Colonic mucosa (tissue), 4 donors: ENCODE measurements at regions not wholly inside any gene's neighbourhood (a gene's known extent, or its start where the extent isn't known, plus 50 kb on each side); places are given as distances from the start of the nearest gene placed in this dataset.

Source experiments
- DNase-seq: peaks from one replicate; pipeline ENCODE4 v3.0.0-alpha.2; 2020
- H3K27ac ChIP-seq: fragments of 200-600 bp; one replicate; pipeline ENCODE4 v1.8.0; 2021
- H3K27me3 ChIP-seq: fragments of 200-600 bp; one replicate; pipeline ENCODE4 v1.8.0; 2021
- H3K36me3 ChIP-seq: fragments of 200-600 bp; one replicate; pipeline ENCODE4 v1.8.0; 2021
- H3K4me1 ChIP-seq: fragments of 200-600 bp; one replicate; pipeline ENCODE4 v1.8.0; 2021; ENCODE audit warnings: mild to moderate bottlenecking
- H3K4me3 ChIP-seq: fragments of 200-600 bp; one replicate; pipeline ENCODE4 v1.8.0; 2021
- H3K9ac ChIP-seq, 2 donors: one replicate each; pipeline ENCODE4 v1.7.0; 2013; ENCODE audit warnings: control low read depth in 2 of 2, low read depth in 2 of 2, low read length in 2 of 2
- H3K9me3 ChIP-seq: fragments of 200-600 bp; one replicate; pipeline ENCODE4 v1.8.0; 2021
- intact Hi-C: fragments of 100-400 bp; cut with DNase I; formaldehyde crosslinking; loops from one replicate; pipeline ENCODE4 v1.14.1; 2022
- TF ChIP-seq, protein P1 (sequence below): fragments of 200-600 bp; IDR thresholded peaks from one replicate; pipeline ENCODE4 v1.8.0; 2022; ENCODE audit warnings: antibody characterized with exemption, mild to moderate bottlenecking
- donor health status: healthy.
- donor health status: DM: no; HTN: no; CAD: no.
- donor health status: DM: no; HTN: no; CAD: no.

DNA sequence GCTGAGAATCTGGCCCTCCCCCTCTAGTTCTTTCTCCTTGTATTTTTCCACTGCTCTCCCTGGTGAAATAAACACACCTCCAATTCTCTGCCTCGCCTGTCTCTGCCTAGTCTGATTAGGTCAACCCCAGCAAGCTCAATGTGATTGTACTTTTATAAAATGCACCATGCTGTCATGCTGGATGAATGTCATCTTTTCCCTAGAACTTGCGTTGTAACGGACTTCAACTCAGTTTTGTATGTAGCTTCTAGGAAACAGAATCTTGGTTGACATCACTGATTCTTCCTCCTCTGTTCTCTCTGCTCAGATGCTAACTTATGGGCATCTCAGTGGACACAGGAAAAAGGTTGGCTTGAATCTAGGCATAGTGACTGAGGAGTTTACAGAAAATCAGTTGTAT, 261.9 kb upstream of the ISX start:
- no peak overlapping the region for H3K4me3 ChIP-seq
- no peak overlapping the region for H3K27ac ChIP-seq
- no peak for DNase-seq
- H3K4me1 ChIP-seq, result no peaks in the 10 kb centered on the region
- H3K27me3 ChIP-seq, result no peaks in the 10 kb centered on the region
- H3K9ac ChIP-seq, result no peak overlapping the region
- H3K36me3 ChIP-seq, result no peaks in the 10 kb centered on the region
- intact Hi-C loops, result no loop called here
- no peaks in the 10 kb centered on the region for H3K9me3 ChIP-seq
- TF ChIP-seq, protein P1, sequence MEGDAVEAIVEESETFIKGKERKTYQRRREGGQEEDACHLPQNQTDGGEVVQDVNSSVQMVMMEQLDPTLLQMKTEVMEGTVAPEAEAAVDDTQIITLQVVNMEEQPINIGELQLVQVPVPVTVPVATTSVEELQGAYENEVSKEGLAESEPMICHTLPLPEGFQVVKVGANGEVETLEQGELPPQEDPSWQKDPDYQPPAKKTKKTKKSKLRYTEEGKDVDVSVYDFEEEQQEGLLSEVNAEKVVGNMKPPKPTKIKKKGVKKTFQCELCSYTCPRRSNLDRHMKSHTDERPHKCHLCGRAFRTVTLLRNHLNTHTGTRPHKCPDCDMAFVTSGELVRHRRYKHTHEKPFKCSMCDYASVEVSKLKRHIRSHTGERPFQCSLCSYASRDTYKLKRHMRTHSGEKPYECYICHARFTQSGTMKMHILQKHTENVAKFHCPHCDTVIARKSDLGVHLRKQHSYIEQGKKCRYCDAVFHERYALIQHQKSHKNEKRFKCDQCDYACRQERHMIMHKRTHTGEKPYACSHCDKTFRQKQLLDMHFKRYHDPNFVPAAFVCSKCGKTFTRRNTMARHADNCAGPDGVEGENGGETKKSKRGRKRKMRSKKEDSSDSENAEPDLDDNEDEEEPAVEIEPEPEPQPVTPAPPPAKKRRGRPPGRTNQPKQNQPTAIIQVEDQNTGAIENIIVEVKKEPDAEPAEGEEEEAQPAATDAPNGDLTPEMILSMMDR, result no peak

DNA sequence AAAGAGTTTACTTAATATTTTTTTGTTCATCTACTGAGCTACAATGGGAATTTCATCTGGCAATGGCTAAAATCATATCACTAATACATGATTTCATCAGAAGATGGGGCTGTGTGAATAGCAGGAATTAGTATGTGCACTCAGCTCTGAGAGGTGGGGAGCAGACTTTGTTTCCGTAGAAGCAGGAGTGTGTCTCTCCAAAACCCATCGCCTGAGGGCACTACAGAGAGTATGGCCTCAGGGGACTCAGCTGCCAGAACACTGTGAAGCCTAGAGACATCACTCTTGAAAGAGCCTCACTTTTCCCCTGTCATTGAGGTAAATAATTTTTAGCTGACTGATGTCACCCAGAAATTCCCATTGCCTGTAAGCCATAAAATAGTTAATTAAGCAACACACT, 261.4 kb upstream of the ISX start:
- intact Hi-C loops, result no loop called here
- Histone ChIP-seq H3K27me3 (no peaks in the 10 kb centered on the region), H3K36me3 (no peaks in the 10 kb centered on the region), H3K9me3 (no peaks in the 10 kb centered on the region), H3K9ac (no peak overlapping the region), H3K27ac (no peak overlapping the region), H3K4me1 (no peaks in the 10 kb centered on the region), H3K4me3 (no peak overlapping the region)
- no peak for DNase-seq
- TF ChIP-seq, protein P1, result no peak

DNA sequence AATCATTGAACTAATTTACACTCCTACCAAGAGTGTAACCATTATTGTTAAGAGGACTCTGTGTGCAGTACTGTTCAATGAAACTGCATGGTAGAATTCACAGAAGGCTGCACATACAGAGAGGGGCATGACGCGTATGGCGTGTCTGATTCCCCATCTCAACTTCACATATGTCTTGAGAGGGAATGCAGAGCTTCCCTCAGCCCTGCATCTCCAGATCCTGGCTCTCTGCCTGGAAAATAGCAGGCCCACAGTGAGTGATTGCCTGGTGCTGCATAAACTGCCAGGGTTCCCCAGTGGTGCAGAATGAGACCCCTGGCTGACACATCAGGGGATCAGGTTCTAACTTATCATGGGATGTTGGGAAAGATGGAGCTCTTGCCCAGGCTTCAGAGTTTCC, 260.2 kb upstream of the ISX start:
- intact Hi-C loops, result no loop called here
- H3K36me3 ChIP-seq, result no peaks in the 10 kb centered on the region
- H3K9ac ChIP-seq, result no peak overlapping the region
- H3K9me3 ChIP-seq, result no peaks in the 10 kb centered on the region
- no peak for DNase-seq
- H3K27ac ChIP-seq, result no peak overlapping the region
- no peak overlapping the region for H3K4me3 ChIP-seq
- H3K27me3 ChIP-seq, result no peaks in the 10 kb centered on the region
- H3K4me1 ChIP-seq, result no peaks in the 10 kb centered on the region
- TF ChIP-seq, protein P1, result no peak

DNA sequence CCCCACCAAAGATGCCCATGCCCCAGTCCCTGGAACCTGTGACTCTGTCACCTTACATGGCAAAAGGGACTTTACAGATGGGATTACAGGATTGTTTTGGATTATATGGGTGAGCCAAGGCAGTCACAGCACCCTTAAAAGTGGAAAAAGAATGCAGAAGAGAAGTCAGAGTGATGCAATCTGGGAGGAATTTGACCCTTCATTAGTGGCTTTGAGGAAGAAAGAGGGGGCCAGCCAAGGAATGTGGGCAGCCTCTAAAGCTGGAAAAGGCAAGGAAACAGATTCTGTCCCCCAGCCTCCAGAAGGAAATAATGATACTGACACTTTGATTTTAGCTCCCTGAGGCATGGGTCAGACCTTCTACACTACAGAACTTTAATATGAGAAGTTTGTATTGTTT, 257.3 kb upstream of the ISX start:
- no peaks in the 10 kb centered on the region for H3K27me3 ChIP-seq
- H3K4me3 ChIP-seq, result no peak overlapping the region
- no peaks in the 10 kb centered on the region for H3K4me1 ChIP-seq
- intact Hi-C loops, result no loop called here
- H3K9ac ChIP-seq, result no peak overlapping the region
- TF ChIP-seq, protein P1, result no peak
- no peak overlapping the region for H3K27ac ChIP-seq
- no peaks in the 10 kb centered on the region for H3K36me3 ChIP-seq
- no peak for DNase-seq
- H3K9me3 ChIP-seq, result no peaks in the 10 kb centered on the region

DNA sequence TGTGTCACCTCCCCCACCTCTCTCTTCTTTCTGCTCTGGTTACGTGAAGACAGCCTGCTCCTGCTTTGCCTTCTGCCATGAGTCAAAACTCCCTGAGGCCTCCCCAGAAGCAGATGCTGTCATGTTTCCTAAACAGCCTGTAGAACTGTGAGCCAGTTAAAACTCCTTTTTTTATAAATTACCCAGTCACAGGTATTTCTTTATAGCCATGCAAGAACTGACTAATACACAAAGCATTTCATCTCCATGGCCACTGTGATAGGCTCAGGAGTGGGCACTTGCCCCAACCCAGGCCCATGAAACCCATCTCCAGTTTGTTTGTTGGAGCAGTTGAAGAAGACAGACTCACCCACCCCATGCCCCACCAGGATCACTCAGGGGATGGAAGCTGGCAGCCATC, 253.3 kb upstream of the ISX start:
- Histone ChIP-seq H3K9ac (no peak overlapping the region), H3K36me3 (no peaks in the 10 kb centered on the region), H3K9me3 (no peaks in the 10 kb centered on the region), H3K4me3 (no peak overlapping the region), H3K4me1 (no peaks in the 10 kb centered on the region), H3K27ac (no peak overlapping the region), H3K27me3 (no peaks in the 10 kb centered on the region)
- intact Hi-C loops, result no loop called here
- TF ChIP-seq, protein P1, result no peak
- no peak for DNase-seq
